ENCODE measurements at regions not wholly inside any gene's neighbourhood (a gene's known extent, or its start where the extent isn't known, plus 50 kb on each side); places are given as distances from the start of the nearest gene placed in this dataset.
"Not testable (repeated sequence)": the region's sequence is repeated elsewhere in the genome, so short reads cannot be mapped to it uniquely, and the experiment has no call there.

- Histone ChIP-seq H3K27me3 (ENCODE audit: insufficient read depth, low read length) (no peaks in the 10 kb centered on the region), H3K36me3 (ENCODE audit: insufficient read depth, low read length) (no peaks in the 10 kb centered on the region), H3K79me2 (ENCODE audit: insufficient read depth, low read length) (no peaks in the 10 kb centered on the region), H3K4me3 (ENCODE audit: insufficient read depth, low read depth, low read length) (no peak overlapping the region), H2AFZ (ENCODE audit: low read depth, low read length) (no peak overlapping the region), H3K4me1 (ENCODE audit: insufficient read depth, low read length) (peaks cover 34% of the 10 kb centered on the region), H3K4me2 (ENCODE audit: low read length) (no peak overlapping the region), H3K9me3 (ENCODE audit: insufficient read depth, low read depth, low read length) (no peaks in the 10 kb centered on the region), H4K20me1 (ENCODE audit: insufficient read depth, low read length) (no peaks in the 10 kb centered on the region), H3K9ac (ENCODE audit: low read length) (no peak overlapping the region), H3K27ac (ENCODE audit: low read depth, low read length) (no peak overlapping the region)
- Mint-ChIP-seq H3K4me1 (ENCODE audit: low read depth, unreplicated experiment) (peaks cover 49% of the 10 kb centered on the region), H3K36me3 (ENCODE audit: low read depth, unreplicated experiment) (no peaks in the 10 kb centered on the region), H3K27ac (ENCODE audit: unreplicated experiment) (no peak overlapping the region), H3K9me3 (ENCODE audit: unreplicated experiment) (no peaks in the 10 kb centered on the region), H3K27me3 (ENCODE audit: low read depth, unreplicated experiment) (no peaks in the 10 kb centered on the region), H3K4me3 (ENCODE audit: unreplicated experiment) (no peak overlapping the region)
- no peak for TF ChIP-seq EZH2 (IDR thresholded peaks at IDR 0.05; ENCODE audit: insufficient read depth, low read length)
- TF ChIP-seq CTCF (IDR thresholded peaks at IDR 0.05; ENCODE audit: insufficient read depth, low read depth, low read length), result no peak
- DNase-seq (ENCODE audit: low read depth) (no peak), FAIRE-seq (no peak)
Measured at GRCh38 chr14:61611880-61612630, 83.3 kb upstream of the HIF1A start.

DNA sequence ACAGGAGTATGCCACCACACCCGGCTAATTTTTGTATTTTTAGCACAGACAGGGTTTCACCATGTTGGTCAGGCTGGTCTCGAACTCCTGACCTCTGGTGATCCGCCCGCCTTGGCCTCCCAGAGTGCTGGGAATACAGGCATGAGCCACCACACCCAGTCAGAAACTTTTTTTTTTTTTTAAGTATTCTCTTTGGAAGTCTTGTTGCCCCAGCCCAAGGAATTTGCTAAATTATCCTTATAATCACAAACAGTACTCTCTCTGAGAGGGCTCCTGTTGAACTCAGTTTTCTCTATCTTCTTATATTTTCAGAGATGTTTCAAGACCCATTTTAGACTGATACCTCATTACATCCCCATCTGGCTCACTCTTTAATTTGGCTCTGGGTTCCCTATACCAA lies 82.3 kb upstream of the HIF1A start:
- H3K27ac ChIP-seq (ENCODE audit: low read depth, low read length); FAIRE-seq; DNase-seq (ENCODE audit: low read depth); H3K27me3 ChIP-seq (ENCODE audit: insufficient read depth, low read length); H3K4me2 ChIP-seq (ENCODE audit: low read length); H3K9me3 ChIP-seq (ENCODE audit: insufficient read depth, low read depth, low read length); H2AFZ ChIP-seq (ENCODE audit: low read depth, low read length); H3K27ac Mint-ChIP-seq (ENCODE audit: unreplicated experiment); H3K36me3 ChIP-seq (ENCODE audit: insufficient read depth, low read length); H3K27me3 Mint-ChIP-seq (ENCODE audit: low read depth, unreplicated experiment); H3K9ac ChIP-seq (ENCODE audit: low read length); H3K4me3 Mint-ChIP-seq (ENCODE audit: unreplicated experiment); H4K20me1 ChIP-seq (ENCODE audit: insufficient read depth, low read length); H3K79me2 ChIP-seq (ENCODE audit: insufficient read depth, low read length); H3K4me3 ChIP-seq (ENCODE audit: insufficient read depth, low read depth, low read length); H3K36me3 Mint-ChIP-seq (ENCODE audit: low read depth, unreplicated experiment); H3K9me3 Mint-ChIP-seq (ENCODE audit: unreplicated experiment): not testable (repeated sequence)
- H3K4me1 ChIP-seq (ENCODE audit: insufficient read depth, low read length), result peaks cover 35% of the 10 kb centered on the region
- peaks cover 40% of the 10 kb centered on the region for H3K4me1 Mint-ChIP-seq (ENCODE audit: low read depth, unreplicated experiment)

GRCh38 chr14:61614693-61615092 lies 80.6 kb upstream of the HIF1A start:
- Histone ChIP-seq H3K27me3 (ENCODE audit: insufficient read depth, low read length) (no peaks in the 10 kb centered on the region), H3K9ac (ENCODE audit: low read length) (no peak overlapping the region), H3K27ac (ENCODE audit: low read depth, low read length) (no peak overlapping the region), H3K4me3 (ENCODE audit: insufficient read depth, low read depth, low read length) (no peak overlapping the region), H3K4me1 (ENCODE audit: insufficient read depth, low read length) (peaks cover 21% of the 10 kb centered on the region), H4K20me1 (ENCODE audit: insufficient read depth, low read length) (no peaks in the 10 kb centered on the region), H3K36me3 (ENCODE audit: insufficient read depth, low read length) (no peaks in the 10 kb centered on the region), H3K9me3 (ENCODE audit: insufficient read depth, low read depth, low read length) (no peaks in the 10 kb centered on the region), H3K79me2 (ENCODE audit: insufficient read depth, low read length) (no peaks in the 10 kb centered on the region), H2AFZ (ENCODE audit: low read depth, low read length) (no peak overlapping the region), H3K4me2 (ENCODE audit: low read length) (no peak overlapping the region)
- H3K36me3 Mint-ChIP-seq (ENCODE audit: low read depth, unreplicated experiment), result no peaks in the 10 kb centered on the region
- no peak for FAIRE-seq
- peaks cover 23% of the 10 kb centered on the region for H3K4me1 Mint-ChIP-seq (ENCODE audit: low read depth, unreplicated experiment)
- H3K9me3 Mint-ChIP-seq (ENCODE audit: unreplicated experiment), result no peaks in the 10 kb centered on the region
- H3K27me3 Mint-ChIP-seq (ENCODE audit: low read depth, unreplicated experiment), result no peaks in the 10 kb centered on the region
- DNase-seq (ENCODE audit: low read depth), result no peak
- no peak overlapping the region for H3K27ac Mint-ChIP-seq (ENCODE audit: unreplicated experiment)
- TF ChIP-seq CTCF (IDR thresholded peaks at IDR 0.05; ENCODE audit: insufficient read depth, low read depth, low read length) (no peak), EZH2 (IDR thresholded peaks at IDR 0.05; ENCODE audit: insufficient read depth, low read length) (no peak)
- H3K4me3 Mint-ChIP-seq (ENCODE audit: unreplicated experiment), result no peak overlapping the region

Measured in astrocyte (in vitro differentiated cells and primary cell).